ENCODE measurements at regions not wholly inside any gene's neighbourhood (a gene's known extent, or its start where the extent isn't known, plus 50 kb on each side); places are given as distances from the start of the nearest gene placed in this dataset.
A peak's percentile ranks its signal among the peaks of the same experiment; 100 is the strongest.
"Not testable (repeated sequence)": the region's sequence is repeated elsewhere in the genome, so short reads cannot be mapped to it uniquely, and the experiment has no call there.

DNA sequence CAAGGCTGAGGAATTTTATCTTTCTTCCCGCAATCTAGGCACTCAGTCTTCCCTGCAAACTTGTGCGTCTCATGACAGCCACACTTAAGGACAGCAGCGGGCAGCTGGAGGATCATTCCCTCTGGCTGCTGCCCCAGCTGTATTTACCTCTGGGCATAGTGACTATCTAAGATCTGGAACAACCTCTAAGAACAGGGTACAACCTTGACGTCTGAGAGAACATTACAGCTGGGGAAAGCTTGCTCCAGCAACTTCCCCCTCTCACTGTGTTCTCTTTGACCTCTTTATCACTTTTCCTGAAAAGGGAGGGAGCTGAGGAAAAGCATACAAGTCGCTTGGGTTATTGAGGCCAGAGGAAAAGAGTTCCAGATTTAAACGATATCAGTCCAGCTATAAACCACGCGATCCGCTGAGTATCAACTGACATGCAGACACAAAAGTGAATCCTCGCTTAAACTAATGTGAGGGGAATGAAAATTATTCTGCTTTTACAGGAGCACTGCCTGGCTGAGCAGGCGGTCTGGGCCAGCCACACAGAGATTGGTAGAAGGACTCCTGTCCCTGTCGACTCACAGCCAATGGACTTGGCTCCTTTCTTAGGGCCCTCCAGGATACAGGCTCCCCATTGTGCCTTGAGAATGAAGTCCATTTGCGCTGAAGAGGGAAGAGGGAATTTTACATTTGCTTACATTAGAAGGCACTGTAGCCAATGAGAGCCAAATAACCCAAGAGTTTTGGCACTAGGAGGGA is 153.3 kb downstream of the QRSL1 start:
- no peak overlapping the region for H3K4me3 ChIP-seq (replicated peaks in 1 of 2; ENCODE audit: low read depth in 2 of 2, low read length in 2 of 2)
- TF ChIP-seq, protein P1, sequence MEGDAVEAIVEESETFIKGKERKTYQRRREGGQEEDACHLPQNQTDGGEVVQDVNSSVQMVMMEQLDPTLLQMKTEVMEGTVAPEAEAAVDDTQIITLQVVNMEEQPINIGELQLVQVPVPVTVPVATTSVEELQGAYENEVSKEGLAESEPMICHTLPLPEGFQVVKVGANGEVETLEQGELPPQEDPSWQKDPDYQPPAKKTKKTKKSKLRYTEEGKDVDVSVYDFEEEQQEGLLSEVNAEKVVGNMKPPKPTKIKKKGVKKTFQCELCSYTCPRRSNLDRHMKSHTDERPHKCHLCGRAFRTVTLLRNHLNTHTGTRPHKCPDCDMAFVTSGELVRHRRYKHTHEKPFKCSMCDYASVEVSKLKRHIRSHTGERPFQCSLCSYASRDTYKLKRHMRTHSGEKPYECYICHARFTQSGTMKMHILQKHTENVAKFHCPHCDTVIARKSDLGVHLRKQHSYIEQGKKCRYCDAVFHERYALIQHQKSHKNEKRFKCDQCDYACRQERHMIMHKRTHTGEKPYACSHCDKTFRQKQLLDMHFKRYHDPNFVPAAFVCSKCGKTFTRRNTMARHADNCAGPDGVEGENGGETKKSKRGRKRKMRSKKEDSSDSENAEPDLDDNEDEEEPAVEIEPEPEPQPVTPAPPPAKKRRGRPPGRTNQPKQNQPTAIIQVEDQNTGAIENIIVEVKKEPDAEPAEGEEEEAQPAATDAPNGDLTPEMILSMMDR (IDR thresholded peaks at IDR 0.05; ENCODE audit: low read depth, low read length), result no peak
- DNase-seq (ENCODE audit: low read depth in 2 of 2), result peak in 1 of 2 donors; percentile 2

DNA sequence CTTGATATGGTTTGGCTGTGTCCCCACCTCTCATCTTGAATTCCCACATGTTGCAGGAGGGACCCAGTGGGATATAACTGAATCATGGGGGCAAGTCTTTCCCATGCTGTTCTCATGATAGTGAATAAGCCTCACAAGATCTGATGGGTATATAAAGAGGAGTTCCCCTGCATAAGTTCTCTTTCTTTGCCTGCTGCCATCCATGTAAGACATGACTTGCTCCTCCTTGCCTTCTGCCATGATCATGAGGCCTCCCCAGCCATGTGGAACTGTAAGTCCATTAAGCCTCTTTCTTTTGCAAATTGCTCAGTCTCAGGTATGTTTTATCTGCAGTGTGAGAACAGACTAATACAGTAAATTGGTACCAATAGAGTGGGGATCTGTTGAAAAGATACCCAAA is 150.2 kb downstream of the QRSL1 start:
- DNase-seq (ENCODE audit: low read depth in 2 of 2); H3K4me3 ChIP-seq (replicated peaks in 1 of 2; ENCODE audit: low read depth in 2 of 2, low read length in 2 of 2): not testable (repeated sequence)

DNA sequence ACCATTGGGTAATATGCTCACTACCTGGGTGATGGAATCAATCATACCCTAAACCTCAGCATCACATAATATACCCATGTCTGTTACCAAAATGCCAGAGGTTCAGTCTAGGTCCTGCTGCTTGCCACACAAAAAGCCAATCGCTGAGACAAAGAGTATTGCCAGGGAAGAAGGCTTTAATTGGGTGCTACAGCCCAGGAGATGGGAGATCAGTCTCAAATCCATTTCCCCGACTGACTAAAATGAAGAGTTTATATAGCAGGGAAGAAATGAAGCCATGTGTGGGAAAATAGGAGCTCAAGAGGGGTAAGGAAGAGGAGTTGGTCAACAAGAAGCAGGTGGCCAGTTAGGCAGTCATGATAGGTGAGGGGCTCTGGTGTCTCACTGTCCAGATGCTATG is 149.6 kb downstream of the QRSL1 start:
- TF ChIP-seq, protein P1 (IDR thresholded peaks at IDR 0.05; ENCODE audit: low read depth, low read length), result no peak
- DNase-seq (ENCODE audit: low read depth in 2 of 2), result no peak
- H3K4me3 ChIP-seq (replicated peaks in 1 of 2; ENCODE audit: low read depth in 2 of 2, low read length in 2 of 2), result no peak overlapping the region

DNA sequence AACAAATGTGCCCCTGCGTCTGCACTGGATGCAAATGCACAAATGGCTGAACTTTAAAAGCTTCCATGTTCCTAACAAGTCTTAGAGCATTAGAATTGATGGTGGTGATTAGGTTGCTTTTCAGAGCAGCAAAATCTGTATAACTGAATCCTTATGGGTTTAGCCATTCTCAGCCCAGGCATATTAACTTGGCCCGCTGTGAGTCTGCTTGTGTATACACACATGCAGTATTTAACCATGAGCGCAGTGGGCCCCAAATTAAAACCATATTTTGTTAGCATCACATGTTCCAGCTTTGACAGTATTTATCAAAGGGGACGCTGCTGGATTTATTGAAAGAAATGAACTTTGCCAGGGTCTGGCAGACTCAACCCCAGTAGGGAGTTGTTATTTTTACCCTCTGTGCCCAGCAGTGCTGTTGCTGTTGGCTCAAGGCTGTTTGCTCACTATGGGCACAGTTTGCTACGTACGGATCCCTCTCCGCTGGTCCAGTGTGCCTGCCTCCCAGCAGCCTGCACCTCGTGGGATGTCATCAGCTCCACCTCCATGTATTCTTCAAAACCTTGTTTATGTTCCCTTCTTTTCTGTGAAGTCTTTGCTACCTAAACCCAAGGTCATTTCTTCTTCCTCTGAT is 144.7 kb downstream of the QRSL1 start:
- TF ChIP-seq, protein P1 (IDR thresholded peaks at IDR 0.05; ENCODE audit: low read depth, low read length), result no peak
- H3K4me3 ChIP-seq (replicated peaks in 1 of 2; ENCODE audit: low read depth in 2 of 2, low read length in 2 of 2), result no peak overlapping the region
- no peak for DNase-seq (ENCODE audit: low read depth in 2 of 2)

DNA sequence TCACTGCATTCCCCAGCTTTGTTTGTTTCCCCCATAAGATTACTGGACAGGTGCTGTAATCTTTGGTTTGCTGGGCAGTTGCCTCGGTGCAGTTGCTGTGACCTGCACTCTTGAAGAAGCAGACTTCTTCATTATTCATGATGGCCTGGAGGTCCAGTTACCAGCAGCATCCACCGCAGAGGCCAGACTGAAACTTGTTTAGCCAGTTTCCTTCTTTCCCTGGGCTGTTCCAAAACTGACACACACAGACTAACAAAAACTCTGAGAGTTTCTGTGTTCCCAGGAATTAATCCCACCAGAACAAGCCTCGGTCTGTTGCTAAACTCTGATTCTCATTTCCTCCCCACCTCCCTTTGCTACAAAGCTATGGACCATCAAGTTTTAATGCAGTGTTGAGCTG is 144.1 kb downstream of the QRSL1 start:
- no peak overlapping the region for H3K4me3 ChIP-seq (replicated peaks in 1 of 2; ENCODE audit: low read depth in 2 of 2, low read length in 2 of 2)
- TF ChIP-seq, protein P1 (IDR thresholded peaks at IDR 0.05; ENCODE audit: low read depth, low read length), result no peak
- no peak for DNase-seq (ENCODE audit: low read depth in 2 of 2)

DNA sequence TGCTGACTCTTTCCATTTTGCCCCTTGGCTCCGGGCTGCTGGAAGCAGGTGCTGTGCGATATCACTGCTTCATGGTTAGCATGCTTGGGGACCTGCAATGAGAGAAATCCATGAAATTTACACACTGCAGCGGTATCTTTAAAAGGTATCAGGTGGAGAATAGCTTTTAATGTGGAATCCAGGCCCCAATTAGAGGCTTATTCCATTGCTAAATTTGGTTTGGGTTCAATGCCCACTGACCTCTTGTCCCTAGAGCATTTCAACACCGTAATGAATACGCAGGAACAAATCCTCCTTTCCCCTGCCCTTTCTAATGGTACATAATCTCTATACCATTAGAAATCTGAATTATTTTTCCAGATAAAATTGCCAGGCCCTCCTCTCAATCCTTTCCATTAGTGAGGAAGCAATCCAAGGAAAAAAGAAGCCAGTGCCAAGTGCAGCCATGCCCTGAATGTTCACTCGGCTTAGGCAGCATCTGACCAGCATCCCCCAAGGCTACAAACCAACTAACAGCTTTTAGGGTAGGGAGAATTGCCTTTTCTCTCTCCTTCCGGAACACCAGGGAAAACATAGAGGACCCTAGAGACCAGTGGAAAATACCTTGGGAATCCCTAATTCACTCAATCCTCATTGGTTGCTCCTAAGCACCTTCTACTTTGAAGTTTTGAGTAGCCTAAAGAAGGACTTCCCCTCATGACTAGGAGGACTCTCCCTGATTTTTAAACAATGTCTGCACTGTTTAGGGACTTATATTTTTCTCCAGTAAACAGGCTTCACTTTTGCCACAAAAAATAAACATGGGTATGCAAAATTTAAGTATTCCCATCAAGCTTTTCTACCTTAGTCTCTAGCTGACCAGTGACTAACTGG is 143.1 kb downstream of the QRSL1 start:
- no peak for DNase-seq (ENCODE audit: low read depth in 2 of 2)
- H3K4me3 ChIP-seq (replicated peaks in 1 of 2; ENCODE audit: low read depth in 2 of 2, low read length in 2 of 2), result no peak overlapping the region
- TF ChIP-seq, protein P1 (IDR thresholded peaks at IDR 0.05; ENCODE audit: low read depth, low read length), result no peak

DNA sequence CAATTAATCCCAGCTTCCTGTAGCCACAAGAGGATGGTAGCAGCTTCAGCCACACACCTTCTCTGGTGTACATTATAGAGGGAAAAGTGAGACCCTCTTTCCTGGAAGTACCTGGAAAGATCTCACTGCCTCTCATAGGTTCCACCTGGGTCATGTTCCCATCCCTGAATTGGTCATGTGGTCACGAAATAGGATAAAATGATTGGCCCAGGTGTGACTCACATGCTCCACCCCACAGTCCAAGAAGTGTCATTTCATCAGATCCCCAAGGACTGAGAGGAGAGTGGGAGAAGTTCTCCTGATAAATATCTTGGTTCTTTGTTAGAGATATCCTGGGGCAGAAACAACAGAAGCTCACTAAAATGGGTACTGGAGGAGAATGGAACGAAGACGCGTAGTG is 142.4 kb downstream of the QRSL1 start:
- TF ChIP-seq, protein P1 (IDR thresholded peaks at IDR 0.05; ENCODE audit: low read depth, low read length), result no peak
- H3K4me3 ChIP-seq (replicated peaks in 1 of 2; ENCODE audit: low read depth in 2 of 2, low read length in 2 of 2), result no peak overlapping the region
- DNase-seq (ENCODE audit: low read depth in 2 of 2), result no peak

Measured in cardiac fibroblast (primary cell).